Neuronal stem cell (in vitro differentiated cells): ENCODE measurements at regions not wholly inside any gene's neighbourhood (a gene's known extent, or its start where the extent isn't known, plus 50 kb on each side); places are given as distances from the start of the nearest gene placed in this dataset.

Experiments
- DNase-seq: peaks from one replicate; pipeline ENCODE4 v3.0.0-alpha.2; 2013; ENCODE audit warnings: low spot score
- H2AFZ ChIP-seq: one replicate; pipeline ENCODE4 v1.6.1; 2013; ENCODE audit warnings: mild to moderate bottlenecking, low read length, inconsistent platforms
- H2AK5ac ChIP-seq: 2 replicates; pipeline ENCODE4 v1.6.1; 2013; ENCODE audit warnings: low read depth, mild to moderate bottlenecking, inconsistent platforms, low read length, moderate library complexity, mixed read lengths
- H2BK120ac ChIP-seq: 2 replicates; pipeline ENCODE4 v1.6.1; 2013; ENCODE audit warnings: low read depth, mild to moderate bottlenecking, inconsistent platforms, low read length, moderate library complexity, mixed read lengths
- H2BK12ac ChIP-seq: one replicate; pipeline ENCODE4 v1.6.1; 2013; ENCODE audit warnings: low read length, inconsistent platforms
- H2BK15ac ChIP-seq: 2 replicates; pipeline ENCODE4 v1.6.1; 2013; ENCODE audit warnings: mild to moderate bottlenecking, low read length, inconsistent platforms, mixed read lengths
- H2BK5ac ChIP-seq: one replicate; pipeline ENCODE4 v1.6.1; 2013; ENCODE audit warnings: inconsistent platforms, mild to moderate bottlenecking, low read length, moderate library complexity
- H3K14ac ChIP-seq: one replicate; pipeline ENCODE4 v1.6.1; 2013; ENCODE audit warnings: low read length, inconsistent platforms
- H3K18ac ChIP-seq: 2 replicates; pipeline ENCODE4 v1.6.1; 2013; ENCODE audit warnings: low read length, inconsistent platforms
- H3K23ac ChIP-seq: 2 replicates; pipeline ENCODE4 v1.6.1; 2013; ENCODE audit warnings: low read depth, mild to moderate bottlenecking, mixed read lengths, low read length, inconsistent platforms; ENCODE audit not compliant: poor library complexity
- H3K27ac ChIP-seq: replicated peaks from 3 replicates; pipeline ENCODE4 v1.5.1; 2013; ENCODE audit warnings: low read length, inconsistent platforms
- H3K27me3 ChIP-seq, 3 experiments: 2 replicates each; pipeline ENCODE4 v1.6.1; 2013; ENCODE audit warnings: low read length in 3 of 3, mild to moderate bottlenecking in 2 of 3, inconsistent platforms in 1 of 3, low read depth in 1 of 3, mixed read lengths in 1 of 3, moderate library complexity in 1 of 3; ENCODE audit not compliant: control insufficient read depth in 3 of 3, insufficient read depth in 3 of 3
- H3K36me3 ChIP-seq, 2 donors: replicated peaks in 1 of 2; 2 replicates each; pipeline ENCODE4 v1.6.1; 2013; ENCODE audit warnings: low read length in 2 of 2; ENCODE audit not compliant: control insufficient read depth in 2 of 2, insufficient read depth in 2 of 2
- H3K4ac ChIP-seq: 2 replicates; pipeline ENCODE4 v1.6.1; 2013; ENCODE audit warnings: inconsistent platforms, mild to moderate bottlenecking, low read length, moderate library complexity
- H3K4me1 ChIP-seq, 2 donors: 1 replicate in 1 of 2; 2 replicates in 1 of 2; pipeline ENCODE4 v1.6.1; 2013; ENCODE audit warnings: low read length in 2 of 2, low read depth in 1 of 2; ENCODE audit not compliant: control insufficient read depth in 2 of 2, insufficient read depth in 1 of 2
- H3K4me2 ChIP-seq: one replicate; pipeline ENCODE4 v1.6.1; 2013; ENCODE audit warnings: mild to moderate bottlenecking, low read length, inconsistent platforms; ENCODE audit not compliant: insufficient read depth, poor library complexity, severe bottlenecking
- H3K4me3 ChIP-seq, 2 donors: 2 replicates each; pipeline ENCODE4 v1.5.1; 2013; ENCODE audit warnings: low read length in 2 of 2, mild to moderate bottlenecking in 2 of 2, inconsistent platforms in 1 of 2, moderate library complexity in 1 of 2
- H3K79me1 ChIP-seq: one replicate; pipeline ENCODE4 v1.6.1; 2013; ENCODE audit warnings: low read depth, mild to moderate bottlenecking, inconsistent platforms, low read length, moderate library complexity
- H3K9ac ChIP-seq: one replicate; pipeline ENCODE4 v1.6.1; 2013; ENCODE audit warnings: mild to moderate bottlenecking, low read depth, low read length, inconsistent platforms; ENCODE audit not compliant: poor library complexity
- H3K9me3 ChIP-seq, 2 donors: replicated peaks in 1 of 2; 2 replicates each; pipeline versions ENCODE3 to v1.6.1; 2013; ENCODE audit warnings: low read length in 2 of 2, mild to moderate bottlenecking in 2 of 2, inconsistent platforms in 1 of 2, low read depth in 1 of 2, mixed read lengths in 1 of 2, moderate library complexity in 1 of 2; ENCODE audit not compliant: control insufficient read depth in 2 of 2, insufficient read depth in 1 of 2
- H4K8ac ChIP-seq: one replicate; pipeline ENCODE4 v1.6.1; 2013; ENCODE audit warnings: low read depth, mild to moderate bottlenecking, inconsistent platforms, low read length, moderate library complexity
- H4K91ac ChIP-seq: one replicate; pipeline ENCODE4 v1.6.1; 2013; ENCODE audit warnings: low read length, low read depth, mild to moderate bottlenecking, inconsistent platforms; ENCODE audit not compliant: poor library complexity
- WGBS, 2 donors: extraction: QIAGEN DNeasy Blood & Tissue Kit; methylation state at CpG; one replicate each; pipeline ENCODE4 v1.1.7; 2013; ENCODE audit warnings: missing lambda C conversion rate in 2 of 2, mixed read lengths in 1 of 2; ENCODE audit not compliant: insufficient read length in 2 of 2, insufficient replicate concordance in 1 of 2; ENCODE audit errors: extremely low coverage in 2 of 2; 5-methylcytosine and 5-hydroxymethylcytosine counted together

- Histone ChIP-seq H2BK15ac (no peak overlapping the region), H3K27ac (no peak overlapping the region), H2AK5ac (no peak overlapping the region), H3K4ac (no peak overlapping the region), H3K79me1 (no peaks in the 10 kb centered on the region), H2BK5ac (no peak overlapping the region), H4K8ac (no peak overlapping the region), H3K27me3 (peaks cover 0 to under 1% (median 0%) of the 10 kb centered on the region in 3 experiments), H3K18ac (no peak overlapping the region), H3K4me1 (no peaks in the 10 kb centered on the region), H2BK120ac (no peak overlapping the region), H2AFZ (no peak overlapping the region), H2BK12ac (no peak overlapping the region), H3K4me2 (no peak overlapping the region), H3K23ac (no peak overlapping the region), H3K36me3 (no peaks in the 10 kb centered on the region), H3K4me3 (no peak overlapping the region), H3K14ac (no peak overlapping the region), H4K91ac (no peak overlapping the region), H3K9ac (no peak overlapping the region), H3K9me3 (peaks cover 0 to 2% of the 10 kb centered on the region in 2 donors)
- no peak for DNase-seq
- whole genome bisulfite sequencing, 2 donors: no CpG with 5 or more reads among the region's 7 CpGs
Observed at GRCh38 chr13:97798171-97798821, 155.2 kb upstream of the IPO5 start.

- no peaks in the 10 kb centered on the region for H3K27me3 ChIP-seq
- H3K36me3 ChIP-seq: no peaks in the 10 kb centered on the region
- no peak overlapping the region for H3K4me2 ChIP-seq
- H2BK120ac ChIP-seq: no peak overlapping the region
- no peak overlapping the region for H4K91ac ChIP-seq
- no peak overlapping the region for H3K9ac ChIP-seq
- H3K23ac ChIP-seq: no peak overlapping the region
- no peak overlapping the region for H2AFZ ChIP-seq
- no peak overlapping the region for H3K14ac ChIP-seq
- no peaks in the 10 kb centered on the region for H3K79me1 ChIP-seq
- H2BK12ac ChIP-seq: no peak overlapping the region
- H3K9me3 ChIP-seq: peaks cover 0 to 2% of the 10 kb centered on the region in 2 donors
- no peak overlapping the region for H3K4ac ChIP-seq
- H3K27ac ChIP-seq: no peak overlapping the region
- no peak for DNase-seq
- H3K4me1 ChIP-seq: no peaks in the 10 kb centered on the region
- H2AK5ac ChIP-seq: no peak overlapping the region
- no CpG with 5 or more reads among the region's 7 CpGs for WGBS, 2 donors
- no peak overlapping the region for H3K18ac ChIP-seq
- no peak overlapping the region for H2BK15ac ChIP-seq
- H3K4me3 ChIP-seq: no peak overlapping the region
- H4K8ac ChIP-seq: no peak overlapping the region
- no peak overlapping the region for H2BK5ac ChIP-seq
Observed at GRCh38 chr13:97798836-97799235, 154.6 kb upstream of the IPO5 start.

- H2BK120ac ChIP-seq: no peak overlapping the region
- no peak overlapping the region for H3K4me3 ChIP-seq
- no peak overlapping the region for H3K4me2 ChIP-seq
- no CpG with 5 or more reads among the region's 3 CpGs for WGBS, 2 donors
- H3K27me3 ChIP-seq: no peaks in the 10 kb centered on the region
- H3K23ac ChIP-seq: no peak overlapping the region
- no peak overlapping the region for H2AFZ ChIP-seq
- H2AK5ac ChIP-seq: no peak overlapping the region
- H3K9ac ChIP-seq: no peak overlapping the region
- H3K36me3 ChIP-seq: no peaks in the 10 kb centered on the region
- no peak overlapping the region for H3K4ac ChIP-seq
- H3K14ac ChIP-seq: no peak overlapping the region
- no peak overlapping the region for H3K27ac ChIP-seq
- no peaks in the 10 kb centered on the region for H3K79me1 ChIP-seq
- H2BK12ac ChIP-seq: no peak overlapping the region
- no peak overlapping the region for H4K91ac ChIP-seq
- H2BK5ac ChIP-seq: no peak overlapping the region
- no peak overlapping the region for H2BK15ac ChIP-seq
- H3K18ac ChIP-seq: no peak overlapping the region
- H3K9me3 ChIP-seq: no peaks in the 10 kb centered on the region
- H4K8ac ChIP-seq: no peak overlapping the region
- H3K4me1 ChIP-seq: no peaks in the 10 kb centered on the region
- no peak for DNase-seq
Observed at GRCh38 chr13:97802213-97802612, 151.3 kb upstream of the IPO5 start.

DNA sequence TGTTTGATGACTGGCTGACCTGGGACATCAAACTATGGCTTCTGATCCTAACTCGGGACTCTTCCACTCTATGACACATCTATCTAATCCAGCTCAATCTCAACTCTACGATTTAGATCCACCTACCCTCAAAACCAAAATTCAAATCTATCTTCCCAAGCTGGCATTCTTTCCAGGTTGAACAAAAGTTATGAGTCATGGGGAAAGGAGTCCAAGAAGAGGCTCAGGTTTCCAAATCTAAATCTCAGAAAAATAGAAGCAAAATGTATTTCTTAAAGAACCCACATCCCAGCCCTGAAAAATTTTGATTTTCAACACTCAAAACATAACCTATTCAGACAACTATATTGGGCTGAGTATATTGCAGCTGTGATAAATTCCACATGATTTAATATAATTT is 143.9 kb upstream of the IPO5 start:
- H2BK5ac ChIP-seq: no peak overlapping the region
- H2BK15ac ChIP-seq: no peak overlapping the region
- WGBS, 2 donors: 100% methylated on average over 1 of the region's 2 CpGs; no CpG with 5 or more reads in 1 of the 2 donors

More for the DNA sequence above, 143.9 kb upstream of the IPO5 start:
- H2AK5ac ChIP-seq: no peak overlapping the region
- no peak overlapping the region for H4K8ac ChIP-seq
- H3K27me3 ChIP-seq: no peaks in the 10 kb centered on the region
- H4K91ac ChIP-seq: no peak overlapping the region
- H3K9ac ChIP-seq: no peak overlapping the region
- H3K36me3 ChIP-seq: no peaks in the 10 kb centered on the region
- H2BK120ac ChIP-seq: no peak overlapping the region
- no peak overlapping the region for H3K14ac ChIP-seq
- DNase-seq: no peak
- no peak overlapping the region for H3K18ac ChIP-seq
- no peak overlapping the region for H3K4me3 ChIP-seq
- H3K4ac ChIP-seq: no peak overlapping the region
- H3K4me2 ChIP-seq: no peak overlapping the region
- no peak overlapping the region for H2AFZ ChIP-seq
- H3K9me3 ChIP-seq: no peaks in the 10 kb centered on the region
- H3K79me1 ChIP-seq: no peaks in the 10 kb centered on the region
- no peak overlapping the region for H3K23ac ChIP-seq
- H3K4me1 ChIP-seq: no peaks in the 10 kb centered on the region
- H2BK12ac ChIP-seq: no peak overlapping the region
- no peak overlapping the region for H3K27ac ChIP-seq
